ENCODE measurements at regions not wholly inside any gene's neighbourhood (a gene's known extent, or its start where the extent isn't known, plus 50 kb on each side); places are given as distances from the start of the nearest gene placed in this dataset.

GRCh38 chr9:80399606-80400005, 827.8 kb downstream of the TLE4 start:
- TF ChIP-seq CTCF (IDR thresholded peaks at IDR 0.05), result no peak
- TF ChIP-seq POLR2A (IDR thresholded peaks at IDR 0.05), result no peak
